Tibial artery (tissue), 4 donors: ENCODE measurements at regions not wholly inside any gene's neighbourhood (a gene's known extent, or its start where the extent isn't known, plus 50 kb on each side); places are given as distances from the start of the nearest gene placed in this dataset.

ENCODE experiments used
- DNase-seq, 2 donors: peaks; one replicate each; pipeline ENCODE4 v3.0.0-alpha.2; 2019
- H3K27ac ChIP-seq, 2 donors: fragments of 200-600 bp; sonication (generic) in 1 of 2; 1 replicate in 1 of 2; 2 replicates in 1 of 2; pipeline ENCODE4 v1.5.1; 2018 to 2019; ENCODE audit warnings: mild to moderate bottlenecking in 1 of 2
- H3K27me3 ChIP-seq, 2 donors: fragments of 200-600 bp; sonication (generic) in 1 of 2; one replicate each; pipeline versions ENCODE4 v1.5.1 to v1.6.0; 2016 to 2019
- H3K36me3 ChIP-seq, 3 donors: fragments of 200-600 bp; sonication (generic) in 2 of 3; one replicate each; pipeline ENCODE4 v1.5.1; 2016 to 2019; ENCODE audit warnings: mild to moderate bottlenecking in 2 of 3
- H3K4me1 ChIP-seq, 4 donors: fragments of 200-600 bp; sonication (generic) in 2 of 4; 1 replicate in 3 of 4; 2 replicates in 1 of 4; pipeline ENCODE4 v1.5.1; 2016 to 2019
- H3K4me3 ChIP-seq, 2 donors: fragments of 200-600 bp; sonication (generic) in 1 of 2; 1 replicate in 1 of 2; 2 replicates in 1 of 2; pipeline ENCODE4 v1.5.1; 2018 to 2019; ENCODE audit warnings: mild to moderate bottlenecking in 2 of 2
- H3K9me3 ChIP-seq, 3 donors: fragments of 200-600 bp; sonication (generic) in 1 of 3; one replicate each; pipeline ENCODE4 v1.5.1; 2016 to 2019
- CTCF ChIP-seq, 2 experiments: fragments of 200-600 bp in 1 of 2; fragments of 450-650 bp in 1 of 2; IDR thresholded peaks; one replicate each; pipeline ENCODE4 v1.5.1; 2017 to 2019; ENCODE audit warnings: antibody characterized with exemption in 2 of 2, mild to moderate bottlenecking in 1 of 2, moderate library complexity in 1 of 2
- intact Hi-C: fragments of 100-400 bp; cut with DNase I; formaldehyde crosslinking; loops from one replicate; pipeline ENCODE4 v1.15.0; 2023; ENCODE audit warnings: low total_unique reads

- peaks cover 0 to 17% of the 10 kb centered on the region in 2 donors for H3K27me3 ChIP-seq
- no peak overlapping the region for H3K4me3 ChIP-seq
- H3K4me1 ChIP-seq = peaks cover 0 to 11% (median 0%) of the 10 kb centered on the region in 4 donors
- no peaks in the 10 kb centered on the region for H3K36me3 ChIP-seq
- H3K27ac ChIP-seq = no peak overlapping the region
- peak in 1 of 2 donors; percentile 54 for DNase-seq
- TF ChIP-seq CTCF (IDR thresholded peaks at IDR 0.05) = no peak
- intact Hi-C loops = no loop called here
- no peaks in the 10 kb centered on the region for H3K9me3 ChIP-seq
Observed at GRCh38 chr6:170224694-170225660, 65.9 kb downstream of the DLL1 start.

- Histone ChIP-seq H3K4me1 (peaks cover 0 to 11% (median 0%) of the 10 kb centered on the region in 4 donors), H3K9me3 (no peaks in the 10 kb centered on the region), H3K27ac (no peak overlapping the region), H3K4me3 (no peak overlapping the region), H3K27me3 (peaks cover 0 to 14% of the 10 kb centered on the region in 2 donors), H3K36me3 (no peaks in the 10 kb centered on the region)
- no peak for TF ChIP-seq CTCF (IDR thresholded peaks at IDR 0.05)
- intact Hi-C loops = no loop called here
- peak in 1 of 2 donors; percentile 35 for DNase-seq
Observed at GRCh38 chr6:170223718-170224693, 66.9 kb downstream of the DLL1 start.

GRCh38 chr6:170222498-170223471 is 68.1 kb downstream of the DLL1 start:
- no peak for TF ChIP-seq CTCF (IDR thresholded peaks at IDR 0.05)
- H3K27me3 ChIP-seq = peaks cover 0 to 14% of the 10 kb centered on the region in 2 donors
- H3K4me1 ChIP-seq = peaks cover 0 to 11% (median 0%) of the 10 kb centered on the region in 4 donors
- H3K9me3 ChIP-seq = no peaks in the 10 kb centered on the region
- intact Hi-C loops = no loop called here
- H3K27ac ChIP-seq = no peak overlapping the region
- no peak overlapping the region for H3K4me3 ChIP-seq
- peak; percentile 2 to 47 for DNase-seq
- H3K36me3 ChIP-seq = no peaks in the 10 kb centered on the region

- intact Hi-C loops = no loop called here
- peaks cover 0 to 11% (median 0%) of the 10 kb centered on the region in 4 donors for H3K4me1 ChIP-seq
- peak; percentile 16 to 51 for DNase-seq
- TF ChIP-seq CTCF (IDR thresholded peaks at IDR 0.05) = no peak
- no peaks in the 10 kb centered on the region for H3K9me3 ChIP-seq
- H3K4me3 ChIP-seq = no peak overlapping the region
- no peak overlapping the region for H3K27ac ChIP-seq
- H3K27me3 ChIP-seq = peaks cover 0 to 8% of the 10 kb centered on the region in 2 donors
- H3K36me3 ChIP-seq = no peaks in the 10 kb centered on the region
Observed at GRCh38 chr6:170221753-170222400, 69.0 kb downstream of the DLL1 start.
